ENCODE measurements at regions not wholly inside any gene's neighbourhood (a gene's known extent, or its start where the extent isn't known, plus 50 kb on each side); places are given as distances from the start of the nearest gene placed in this dataset.

DNA sequence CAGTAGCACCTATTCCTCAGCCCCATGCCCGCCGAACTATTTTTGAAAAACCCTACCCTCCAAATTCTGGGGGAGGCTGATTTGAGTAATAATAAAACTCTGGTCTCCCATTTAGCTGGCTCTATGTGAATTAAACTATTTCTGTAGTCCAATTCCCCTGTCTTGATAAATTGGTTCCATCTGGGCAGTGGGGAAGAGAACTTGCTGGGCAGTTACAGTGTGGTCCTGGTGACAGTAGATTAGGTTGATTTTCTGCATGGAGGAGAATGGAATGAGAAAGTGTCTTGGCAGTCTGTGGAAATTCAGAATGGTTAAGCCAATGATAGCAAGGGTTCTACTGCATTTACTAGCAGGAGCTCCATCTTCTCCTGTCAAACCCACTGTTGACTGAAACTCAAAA is 95.0 kb downstream of the SPP2 start:
- Histone ChIP-seq H3K79me2 (ENCODE audit: control insufficient read depth, insufficient read depth, low read length) (no peaks in the 10 kb centered on the region), H3K9me1 (ENCODE audit: control insufficient read depth, extremely low read depth, insufficient read depth, low read length) (no peaks in the 10 kb centered on the region), H3K27ac (ENCODE audit: control insufficient read depth, insufficient read depth, low read length) (no peak overlapping the region), H4K20me1 (ENCODE audit: control insufficient read depth, extremely low read depth, insufficient read depth, low read length) (no peaks in the 10 kb centered on the region), H3K4me3 (ENCODE audit: control insufficient read depth in 2 of 3, extremely low read depth in 1 of 3, insufficient read depth in 2 of 3, low read depth in 1 of 3, low read length in 3 of 3) (no peak overlapping the region), H3K4me1 (ENCODE audit: control insufficient read depth, extremely low read depth, insufficient read depth, low read length) (peaks cover 28% of the 10 kb centered on the region), H3K27me3 (ENCODE audit: control insufficient read depth, extremely low read depth, insufficient read depth, low read length) (no peaks in the 10 kb centered on the region), H3K9me3 (ENCODE audit: control insufficient read depth, low read depth, low read length) (peaks cover 4% of the 10 kb centered on the region), H3K9ac (ENCODE audit: control insufficient read depth, extremely low read depth, insufficient read depth, low read length) (no peak overlapping the region), H2AFZ (ENCODE audit: control insufficient read depth, low read length) (no peak overlapping the region), H3K4me2 (ENCODE audit: control insufficient read depth, extremely low read depth, insufficient read depth, low read depth, low read length) (no peak overlapping the region), H3K36me3 (ENCODE audit: control insufficient read depth in 2 of 2, extremely low read depth in 1 of 2, insufficient read depth in 2 of 2, low read length in 2 of 2) (no peaks in the 10 kb centered on the region)
- dilution Hi-C loops (cut with MboI; ENCODE audit: extremely low pct_ligation_motif_present, low sequenced_read_pairs) = no loop called here
- FAIRE-seq (no peak), DNase-seq (ENCODE audit: low read depth, low spot score) (no peak)
- TF ChIP-seq EZH2 (IDR thresholded peaks at IDR 0.05; ENCODE audit: low read length) = no peak
- TF ChIP-seq, protein P1, sequence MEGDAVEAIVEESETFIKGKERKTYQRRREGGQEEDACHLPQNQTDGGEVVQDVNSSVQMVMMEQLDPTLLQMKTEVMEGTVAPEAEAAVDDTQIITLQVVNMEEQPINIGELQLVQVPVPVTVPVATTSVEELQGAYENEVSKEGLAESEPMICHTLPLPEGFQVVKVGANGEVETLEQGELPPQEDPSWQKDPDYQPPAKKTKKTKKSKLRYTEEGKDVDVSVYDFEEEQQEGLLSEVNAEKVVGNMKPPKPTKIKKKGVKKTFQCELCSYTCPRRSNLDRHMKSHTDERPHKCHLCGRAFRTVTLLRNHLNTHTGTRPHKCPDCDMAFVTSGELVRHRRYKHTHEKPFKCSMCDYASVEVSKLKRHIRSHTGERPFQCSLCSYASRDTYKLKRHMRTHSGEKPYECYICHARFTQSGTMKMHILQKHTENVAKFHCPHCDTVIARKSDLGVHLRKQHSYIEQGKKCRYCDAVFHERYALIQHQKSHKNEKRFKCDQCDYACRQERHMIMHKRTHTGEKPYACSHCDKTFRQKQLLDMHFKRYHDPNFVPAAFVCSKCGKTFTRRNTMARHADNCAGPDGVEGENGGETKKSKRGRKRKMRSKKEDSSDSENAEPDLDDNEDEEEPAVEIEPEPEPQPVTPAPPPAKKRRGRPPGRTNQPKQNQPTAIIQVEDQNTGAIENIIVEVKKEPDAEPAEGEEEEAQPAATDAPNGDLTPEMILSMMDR (optimal IDR thresholded peaks at IDR 0.05 in 1 of 3, IDR thresholded peaks at IDR 0.05 in 1 of 3, conservative IDR thresholded peaks at IDR 0.05 in 1 of 3; ENCODE audit: extremely low read depth in 1 of 3, insufficient read depth in 2 of 3, low read length in 3 of 3) = no peak

DNA sequence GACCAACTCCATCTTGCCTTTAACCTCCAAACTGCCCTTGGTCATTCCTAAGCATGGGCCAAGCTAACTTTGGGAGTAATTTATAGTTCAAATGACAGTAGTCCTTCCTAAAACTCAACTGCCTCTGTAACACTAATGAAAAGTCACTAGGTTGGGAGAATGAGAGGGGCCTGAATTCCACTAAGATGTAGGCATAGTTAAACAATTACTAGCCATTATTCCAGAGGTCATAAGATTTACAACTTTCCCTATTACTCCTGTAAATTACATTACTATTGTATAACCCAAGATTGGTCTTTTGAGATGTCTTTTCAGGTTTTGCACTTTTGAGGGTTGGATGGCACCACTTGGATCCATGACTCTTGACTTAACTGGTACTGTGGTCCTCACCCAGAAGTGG is 94.6 kb downstream of the SPP2 start:
- dilution Hi-C loops (cut with MboI; ENCODE audit: extremely low pct_ligation_motif_present, low sequenced_read_pairs) = no loop called here
- H3K9ac ChIP-seq (ENCODE audit: control insufficient read depth, extremely low read depth, insufficient read depth, low read length) = no peak overlapping the region
- H3K9me3 ChIP-seq (ENCODE audit: control insufficient read depth, low read depth, low read length) = peaks cover 9% of the 10 kb centered on the region
- peaks cover 28% of the 10 kb centered on the region for H3K4me1 ChIP-seq (ENCODE audit: control insufficient read depth, extremely low read depth, insufficient read depth, low read length)
- FAIRE-seq (peak; percentile 56), DNase-seq (ENCODE audit: low read depth, low spot score) (no peak)
- H3K9me1 ChIP-seq (ENCODE audit: control insufficient read depth, extremely low read depth, insufficient read depth, low read length) = no peaks in the 10 kb centered on the region
- H3K79me2 ChIP-seq (ENCODE audit: control insufficient read depth, insufficient read depth, low read length) = no peaks in the 10 kb centered on the region
- no peaks in the 10 kb centered on the region for H3K36me3 ChIP-seq (ENCODE audit: control insufficient read depth in 2 of 2, extremely low read depth in 1 of 2, insufficient read depth in 2 of 2, low read length in 2 of 2)
- H3K27ac ChIP-seq (ENCODE audit: control insufficient read depth, insufficient read depth, low read length) = no peak overlapping the region
- H3K4me3 ChIP-seq (ENCODE audit: control insufficient read depth in 2 of 3, extremely low read depth in 1 of 3, insufficient read depth in 2 of 3, low read depth in 1 of 3, low read length in 3 of 3) = no peak overlapping the region
- H2AFZ ChIP-seq (ENCODE audit: control insufficient read depth, low read length) = no peak overlapping the region
- no peaks in the 10 kb centered on the region for H4K20me1 ChIP-seq (ENCODE audit: control insufficient read depth, extremely low read depth, insufficient read depth, low read length)
- no peak overlapping the region for H3K4me2 ChIP-seq (ENCODE audit: control insufficient read depth, extremely low read depth, insufficient read depth, low read depth, low read length)
- TF ChIP-seq EZH2 (IDR thresholded peaks at IDR 0.05; ENCODE audit: low read length) = no peak
- TF ChIP-seq, protein P1 (optimal IDR thresholded peaks at IDR 0.05 in 1 of 3, IDR thresholded peaks at IDR 0.05 in 1 of 3, conservative IDR thresholded peaks at IDR 0.05 in 1 of 3; ENCODE audit: extremely low read depth in 1 of 3, insufficient read depth in 2 of 3, low read length in 3 of 3) = no peak
- H3K27me3 ChIP-seq (ENCODE audit: control insufficient read depth, extremely low read depth, insufficient read depth, low read length) = no peaks in the 10 kb centered on the region

All from keratinocyte (primary cell).